PFSK-1 (cell line): ENCODE measurements at regions not wholly inside any gene's neighbourhood (a gene's known extent, or its start where the extent isn't known, plus 50 kb on each side); places are given as distances from the start of the nearest gene placed in this dataset.

Experiments
- SIN3A ChIP-seq: IDR thresholded peaks from 2 replicates; pipeline ENCODE4 v1.6.1; 2012; ENCODE audit warnings: mild to moderate bottlenecking, low read length, moderate library complexity, borderline replicate concordance; ENCODE audit not compliant: insufficient read depth
- TF ChIP-seq, protein P1 (sequence below), 2 experiments: IDR thresholded peaks; 2 replicates each; pipeline versions ENCODE4 v1.6.1 to v1.8.0; 2011 to 2012; ENCODE audit warnings: low read depth in 2 of 2, low read length in 2 of 2, control low read depth in 1 of 2, inconsistent platforms in 1 of 2, mild to moderate bottlenecking in 1 of 2, moderate library complexity in 1 of 2; ENCODE audit not compliant: insufficient read depth in 1 of 2

DNA sequence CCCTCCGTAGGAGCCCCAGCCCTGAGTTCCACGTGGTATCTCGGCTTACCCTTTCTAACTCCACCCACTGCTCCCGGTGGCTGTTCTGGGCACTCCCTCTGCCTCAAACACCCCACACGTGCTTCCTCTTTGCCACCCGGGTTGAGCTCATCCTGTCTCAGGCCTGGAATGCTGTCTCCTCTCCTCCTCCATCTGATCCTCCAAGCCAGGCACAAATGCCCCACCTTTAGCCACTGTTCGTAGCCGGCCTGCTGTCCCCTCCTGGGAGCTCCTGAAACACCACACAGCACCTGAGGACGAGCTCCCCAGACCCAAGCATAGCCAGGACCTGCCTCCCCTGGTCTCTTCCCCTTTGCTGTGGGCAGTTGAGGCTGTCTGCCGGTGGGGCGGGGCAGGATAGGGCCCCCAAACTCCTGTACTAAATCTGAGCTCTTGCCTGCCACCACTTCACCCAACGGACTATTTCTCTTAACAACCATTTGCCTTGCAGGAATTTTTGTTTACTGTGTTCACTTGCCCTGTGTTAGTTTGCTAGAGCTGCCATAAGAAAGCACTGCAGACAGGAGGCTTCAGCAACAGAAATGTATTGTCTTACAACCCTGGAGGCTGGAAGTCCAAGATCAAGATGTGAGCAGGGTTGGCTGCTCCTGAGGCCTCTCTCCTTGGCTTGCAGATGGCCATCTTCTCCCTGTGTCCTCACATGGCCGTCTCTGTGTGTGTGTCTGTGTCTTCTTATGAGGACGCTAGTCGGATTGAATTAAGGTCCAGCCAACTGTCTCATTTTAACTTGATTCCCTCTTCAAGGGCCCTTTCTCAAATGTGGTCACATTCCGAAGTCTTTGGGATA, 58.3 kb upstream of the SHH start:
- TF ChIP-seq SIN3A: no peak
- TF ChIP-seq, protein P1, sequence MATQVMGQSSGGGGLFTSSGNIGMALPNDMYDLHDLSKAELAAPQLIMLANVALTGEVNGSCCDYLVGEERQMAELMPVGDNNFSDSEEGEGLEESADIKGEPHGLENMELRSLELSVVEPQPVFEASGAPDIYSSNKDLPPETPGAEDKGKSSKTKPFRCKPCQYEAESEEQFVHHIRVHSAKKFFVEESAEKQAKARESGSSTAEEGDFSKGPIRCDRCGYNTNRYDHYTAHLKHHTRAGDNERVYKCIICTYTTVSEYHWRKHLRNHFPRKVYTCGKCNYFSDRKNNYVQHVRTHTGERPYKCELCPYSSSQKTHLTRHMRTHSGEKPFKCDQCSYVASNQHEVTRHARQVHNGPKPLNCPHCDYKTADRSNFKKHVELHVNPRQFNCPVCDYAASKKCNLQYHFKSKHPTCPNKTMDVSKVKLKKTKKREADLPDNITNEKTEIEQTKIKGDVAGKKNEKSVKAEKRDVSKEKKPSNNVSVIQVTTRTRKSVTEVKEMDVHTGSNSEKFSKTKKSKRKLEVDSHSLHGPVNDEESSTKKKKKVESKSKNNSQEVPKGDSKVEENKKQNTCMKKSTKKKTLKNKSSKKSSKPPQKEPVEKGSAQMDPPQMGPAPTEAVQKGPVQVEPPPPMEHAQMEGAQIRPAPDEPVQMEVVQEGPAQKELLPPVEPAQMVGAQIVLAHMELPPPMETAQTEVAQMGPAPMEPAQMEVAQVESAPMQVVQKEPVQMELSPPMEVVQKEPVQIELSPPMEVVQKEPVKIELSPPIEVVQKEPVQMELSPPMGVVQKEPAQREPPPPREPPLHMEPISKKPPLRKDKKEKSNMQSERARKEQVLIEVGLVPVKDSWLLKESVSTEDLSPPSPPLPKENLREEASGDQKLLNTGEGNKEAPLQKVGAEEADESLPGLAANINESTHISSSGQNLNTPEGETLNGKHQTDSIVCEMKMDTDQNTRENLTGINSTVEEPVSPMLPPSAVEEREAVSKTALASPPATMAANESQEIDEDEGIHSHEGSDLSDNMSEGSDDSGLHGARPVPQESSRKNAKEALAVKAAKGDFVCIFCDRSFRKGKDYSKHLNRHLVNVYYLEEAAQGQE (IDR thresholded peaks at IDR 0.05; ENCODE audit: insufficient read depth in 1 of 2, low read depth in 2 of 2, low read length in 2 of 2): no peak
